HEK293 (cell line): ENCODE measurements at regions not wholly inside any gene's neighbourhood (a gene's known extent, or its start where the extent isn't known, plus 50 kb on each side); places are given as distances from the start of the nearest gene placed in this dataset.

Source experiments
- CTCF ChIA-PET: fragments of 350-600 bp; formaldehyde crosslinking; extraction: SDS; loops from one replicate; lab custom pipeline; 2021; ENCODE audit warnings: antibody characterized with exemption; lab: Yijun Ruan, JAX
- POLR2A ChIA-PET: fragments of 300-600 bp; formaldehyde crosslinking; extraction: SDS; loops from one replicate; lab custom pipeline; 2020; ENCODE audit warnings: antibody characterized with exemption, inconsistent platforms; lab: Yijun Ruan, JAX
- H3K27ac ChIP-seq: fragments of 200-500 bp; sonication (Bioruptor generic); 2 replicates; pipeline ENCODE4 v1.5.1; 2014; ENCODE audit warnings: low read depth, low read length, control low read depth, inconsistent platforms; ENCODE audit errors: extremely low read depth
- H3K36me3 ChIP-seq, 2 experiments: fragments of 200-500 bp in 1 of 2; sonication (Bioruptor generic) in 1 of 2; 1 replicate in 1 of 2; 2 replicates in 1 of 2; pipeline ENCODE4 v1.5.1; 2014 to 2017; ENCODE audit warnings: inconsistent platforms in 2 of 2, low read length in 2 of 2; ENCODE audit not compliant: control insufficient read depth in 2 of 2, insufficient read depth in 1 of 2
- H3K4me1 ChIP-seq: fragments of 200-500 bp; sonication (Bioruptor generic); 2 replicates; pipeline ENCODE4 v1.5.1; 2014; ENCODE audit warnings: mild to moderate bottlenecking, low read length, inconsistent platforms; ENCODE audit not compliant: control insufficient read depth, insufficient read depth
- H3K4me3 ChIP-seq: 2 replicates; pipeline ENCODE4 v1.5.1; 2011; ENCODE audit warnings: low read depth, mild to moderate bottlenecking, control low read depth, low read length, moderate library complexity
- H3K9me3 ChIP-seq: fragments of 200-500 bp; sonication (Bioruptor generic); 2 replicates; pipeline ENCODE4 v1.5.1; 2014; ENCODE audit warnings: low read depth, low read length, inconsistent platforms; ENCODE audit not compliant: control insufficient read depth, insufficient read depth
- KLF10 ChIP-seq: fragments of 450-650 bp; IDR thresholded peaks from 2 replicates; pipeline ENCODE4 v1.5.1; 2018; ENCODE audit warnings: missing biosample characterization, mild to moderate bottlenecking, missing genetic modification characterization
- KLF16 ChIP-seq: fragments of 450-650 bp; formaldehyde crosslinking; IDR thresholded peaks from 2 replicates; pipeline ENCODE4 v1.5.1; 2017; ENCODE audit warnings: missing biosample characterization, missing genetic modification characterization
- PATZ1 ChIP-seq: fragments of 450-650 bp; formaldehyde crosslinking; IDR thresholded peaks from 2 replicates; pipeline ENCODE4 v1.5.1; 2016; ENCODE audit warnings: missing biosample characterization, missing genetic modification characterization
- PRDM2 ChIP-seq: fragments of 450-650 bp; formaldehyde crosslinking; IDR thresholded peaks from 2 replicates; pipeline ENCODE4 v1.5.1; 2016; ENCODE audit warnings: missing biosample characterization, missing genetic modification characterization, borderline replicate concordance
- SALL2 ChIP-seq: fragments of 450-650 bp; formaldehyde crosslinking; IDR thresholded peaks from 2 replicates; pipeline ENCODE4 v1.5.0; 2017; ENCODE audit warnings: missing biosample characterization, mild to moderate bottlenecking, missing genetic modification characterization, borderline replicate concordance
- ZNF211 ChIP-seq: fragments of 450-650 bp; formaldehyde crosslinking; IDR thresholded peaks from 2 replicates; pipeline ENCODE4 v1.5.1; 2016; ENCODE audit warnings: low read depth, missing biosample characterization, missing genetic modification characterization
- ZNF214 ChIP-seq: fragments of 450-650 bp; formaldehyde crosslinking; IDR thresholded peaks from 2 replicates; pipeline ENCODE4 v1.5.1; 2017; ENCODE audit warnings: missing biosample characterization, mild to moderate bottlenecking, missing genetic modification characterization, borderline replicate concordance
- ZNF416 ChIP-seq: fragments of 450-650 bp; formaldehyde crosslinking; IDR thresholded peaks from 2 replicates; pipeline ENCODE4 v1.5.1; 2016; ENCODE audit warnings: missing biosample characterization, missing genetic modification characterization
- ZNF423 ChIP-seq: fragments of 450-650 bp; formaldehyde crosslinking; IDR thresholded peaks from 2 replicates; pipeline ENCODE4 v1.5.1; 2016; ENCODE audit warnings: missing biosample characterization, missing genetic modification characterization
- ZNF518A ChIP-seq: fragments of 450-650 bp; formaldehyde crosslinking; conservative IDR thresholded peaks from 2 replicates; pipeline ENCODE4 v1.5.1; 2016; ENCODE audit warnings: low read depth, missing biosample characterization, missing genetic modification characterization
- ZNF549 ChIP-seq: fragments of 450-650 bp; IDR thresholded peaks from 2 replicates; pipeline ENCODE4 v1.5.1; 2018; ENCODE audit warnings: missing biosample characterization, missing genetic modification characterization, mild to moderate bottlenecking, inconsistent platforms, moderate library complexity
- ZNF571 ChIP-seq: fragments of 450-650 bp; formaldehyde crosslinking; IDR thresholded peaks from 2 replicates; pipeline ENCODE4 v1.5.0; 2017; ENCODE audit warnings: missing biosample characterization, missing genetic modification characterization
- ZNF776 ChIP-seq: fragments of 450-650 bp; formaldehyde crosslinking; IDR thresholded peaks from 2 replicates; pipeline ENCODE4 v1.5.0; 2017; ENCODE audit warnings: missing biosample characterization, missing genetic modification characterization, borderline replicate concordance
- ZNF777 ChIP-seq: fragments of 450-650 bp; formaldehyde crosslinking; IDR thresholded peaks from 2 replicates; pipeline ENCODE4 v1.5.1; 2017; ENCODE audit warnings: missing biosample characterization, missing genetic modification characterization, borderline replicate concordance
- ZSCAN18 ChIP-seq: fragments of 450-650 bp; formaldehyde crosslinking; IDR thresholded peaks from 2 replicates; pipeline ENCODE4 v1.5.1; 2016; ENCODE audit warnings: missing biosample characterization, missing genetic modification characterization
- ZXDB ChIP-seq: fragments of 450-650 bp; formaldehyde crosslinking; IDR thresholded peaks from 2 replicates; pipeline ENCODE4 v1.5.1; 2016; ENCODE audit warnings: missing biosample characterization, missing genetic modification characterization
- TF ChIP-seq, protein P1 (sequence below): fragments of 450-650 bp; formaldehyde crosslinking; IDR thresholded peaks from 2 replicates; pipeline ENCODE4 v1.5.1; 2017; ENCODE audit warnings: missing biosample characterization, missing genetic modification characterization

DNA sequence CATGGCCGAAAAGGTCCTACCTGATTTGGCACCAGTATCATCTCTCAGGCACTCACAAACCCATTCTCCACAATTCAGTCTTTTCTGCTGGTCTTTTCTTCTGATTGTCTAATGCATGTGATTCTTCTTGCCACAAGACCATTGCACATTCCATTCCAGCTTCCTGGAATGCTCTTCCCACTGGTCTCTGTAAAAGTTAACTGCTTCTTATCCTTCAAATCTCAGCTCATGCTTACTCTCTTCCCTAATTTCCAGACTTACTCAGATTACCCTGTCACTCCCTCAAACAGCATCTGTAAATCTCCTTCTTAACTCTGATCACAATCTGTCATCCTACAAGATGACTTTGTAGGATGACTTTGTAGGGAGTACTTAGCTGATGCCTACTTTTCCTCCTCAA, 320.2 kb downstream of the MAP2K6 start (continued):
- TF ChIP-seq ZNF518A (tag by site-specific recombination) (no peak), ZNF571 (tag by site-specific recombination) (no peak), ZNF777 (no peak), ZNF549 (no peak), ZNF776 (tag by site-specific recombination) (no peak), PRDM2 (tag by site-specific recombination) (no peak), ZXDB (tag by site-specific recombination) (no peak)
- TF ChIP-seq, all 188 proteins: peak for 0

GRCh38 chr17:69735285-69735684, 320.8 kb downstream of the MAP2K6 start:
- Histone ChIP-seq H3K27ac (no peak overlapping the region), H3K4me3 (no peak overlapping the region), H3K36me3 (no peaks in the 10 kb centered on the region), H3K4me1 (no peaks in the 10 kb centered on the region; the same call in 1 of the 2 replicates), H3K9me3 (no peaks in the 10 kb centered on the region)
- TF ChIP-seq KLF10 (tag by site-specific recombination) (no peak), ZXDB (tag by site-specific recombination) (no peak), PATZ1 (no peak), ZNF416 (tag by site-specific recombination) (no peak)
- ChIA-PET CTCF (no interaction called here), POLR2A (no interaction called here)

- no peak overlapping the region for H3K4me3 ChIP-seq
- H3K36me3 ChIP-seq: no peaks in the 10 kb centered on the region
- ChIA-PET CTCF (no interaction called here), POLR2A (no interaction called here)
- no peak overlapping the region for H3K27ac ChIP-seq
- H3K4me1 ChIP-seq: no peaks in the 10 kb centered on the region
- no peaks in the 10 kb centered on the region for H3K9me3 ChIP-seq
- no peak for TF ChIP-seq KLF16 (tag by site-specific recombination)
- TF ChIP-seq SALL2 (tag by site-specific recombination): no peak
- no peak for TF ChIP-seq ZNF214 (tag by site-specific recombination)
- no peak for TF ChIP-seq ZNF211 (tag by site-specific recombination)
- TF ChIP-seq ZSCAN18 (tag by site-specific recombination): no peak
- TF ChIP-seq, protein P1, sequence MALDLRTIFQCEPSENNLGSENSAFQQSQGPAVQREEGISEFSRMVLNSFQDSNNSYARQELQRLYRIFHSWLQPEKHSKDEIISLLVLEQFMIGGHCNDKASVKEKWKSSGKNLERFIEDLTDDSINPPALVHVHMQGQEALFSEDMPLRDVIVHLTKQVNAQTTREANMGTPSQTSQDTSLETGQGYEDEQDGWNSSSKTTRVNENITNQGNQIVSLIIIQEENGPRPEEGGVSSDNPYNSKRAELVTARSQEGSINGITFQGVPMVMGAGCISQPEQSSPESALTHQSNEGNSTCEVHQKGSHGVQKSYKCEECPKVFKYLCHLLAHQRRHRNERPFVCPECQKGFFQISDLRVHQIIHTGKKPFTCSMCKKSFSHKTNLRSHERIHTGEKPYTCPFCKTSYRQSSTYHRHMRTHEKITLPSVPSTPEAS (tag by site-specific recombination): no peak
- TF ChIP-seq ZNF423 (tag by site-specific recombination): no peak
Measured at GRCh38 chr17:69743091-69743490, 328.6 kb downstream of the MAP2K6 start.
